Keratinocyte (primary cell): ENCODE measurements at regions not wholly inside any gene's neighbourhood (a gene's known extent, or its start where the extent isn't known, plus 50 kb on each side); places are given as distances from the start of the nearest gene placed in this dataset.

Experiments
- EZH2 ChIP-seq: IDR thresholded peaks from one replicate; pipeline ENCODE4 v1.6.1; 2012; ENCODE audit warnings: inconsistent platforms, mild to moderate bottlenecking, low read length, moderate library complexity
- TF ChIP-seq, protein P1 (sequence below), 3 experiments: IDR thresholded peaks in 1 of 3; conservative IDR thresholded peaks in 1 of 3; optimal IDR thresholded peaks in 1 of 3; 2 replicates in 2 of 3; 3 replicates in 1 of 3; pipeline versions ENCODE3 to v1.5.1; 2011; ENCODE audit warnings: low read length in 3 of 3, mild to moderate bottlenecking in 3 of 3, moderate library complexity in 2 of 3, control low read depth in 1 of 3, inconsistent platforms in 1 of 3; ENCODE audit not compliant: insufficient read depth in 2 of 3; ENCODE audit errors: extremely low read depth in 1 of 3

DNA sequence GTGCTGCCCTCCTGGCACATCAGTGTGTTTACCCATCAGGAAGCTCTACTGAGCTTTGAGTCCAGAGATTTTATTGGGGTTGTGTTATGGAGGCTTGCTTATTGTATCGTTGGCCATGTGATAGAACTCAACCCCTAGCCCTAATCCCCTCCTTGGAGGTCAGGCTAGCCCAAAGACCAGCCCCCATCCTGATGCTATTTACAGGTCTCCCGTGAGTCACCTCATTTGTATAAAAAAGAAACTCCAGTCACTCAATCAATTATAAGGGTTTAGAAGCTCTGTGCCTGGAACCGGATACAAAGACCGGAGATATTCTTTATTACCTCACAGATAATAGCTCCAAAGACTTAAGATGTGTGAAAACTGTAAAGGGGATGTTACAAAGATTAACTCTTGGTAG is 405.9 kb downstream of the CNTNAP4 start:
- TF ChIP-seq EZH2 = no peak
- TF ChIP-seq, protein P1, sequence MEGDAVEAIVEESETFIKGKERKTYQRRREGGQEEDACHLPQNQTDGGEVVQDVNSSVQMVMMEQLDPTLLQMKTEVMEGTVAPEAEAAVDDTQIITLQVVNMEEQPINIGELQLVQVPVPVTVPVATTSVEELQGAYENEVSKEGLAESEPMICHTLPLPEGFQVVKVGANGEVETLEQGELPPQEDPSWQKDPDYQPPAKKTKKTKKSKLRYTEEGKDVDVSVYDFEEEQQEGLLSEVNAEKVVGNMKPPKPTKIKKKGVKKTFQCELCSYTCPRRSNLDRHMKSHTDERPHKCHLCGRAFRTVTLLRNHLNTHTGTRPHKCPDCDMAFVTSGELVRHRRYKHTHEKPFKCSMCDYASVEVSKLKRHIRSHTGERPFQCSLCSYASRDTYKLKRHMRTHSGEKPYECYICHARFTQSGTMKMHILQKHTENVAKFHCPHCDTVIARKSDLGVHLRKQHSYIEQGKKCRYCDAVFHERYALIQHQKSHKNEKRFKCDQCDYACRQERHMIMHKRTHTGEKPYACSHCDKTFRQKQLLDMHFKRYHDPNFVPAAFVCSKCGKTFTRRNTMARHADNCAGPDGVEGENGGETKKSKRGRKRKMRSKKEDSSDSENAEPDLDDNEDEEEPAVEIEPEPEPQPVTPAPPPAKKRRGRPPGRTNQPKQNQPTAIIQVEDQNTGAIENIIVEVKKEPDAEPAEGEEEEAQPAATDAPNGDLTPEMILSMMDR (optimal IDR thresholded peaks at IDR 0.05 in 1 of 3, IDR thresholded peaks at IDR 0.05 in 1 of 3, conservative IDR thresholded peaks at IDR 0.05 in 1 of 3; ENCODE audit: extremely low read depth in 1 of 3, insufficient read depth in 2 of 3, low read length in 3 of 3) = no peak
